8988T (cell line): ENCODE measurements at regions not wholly inside any gene's neighbourhood (a gene's known extent, or its start where the extent isn't known, plus 50 kb on each side); places are given as distances from the start of the nearest gene placed in this dataset.
"Not testable (repeated sequence)": the region's sequence is repeated elsewhere in the genome, so short reads cannot be mapped to it uniquely, and the experiment has no call there.

Experiments used
- DNase-seq: peaks from one replicate; pipeline ENCODE4 v3.0.0; 2011

DNA sequence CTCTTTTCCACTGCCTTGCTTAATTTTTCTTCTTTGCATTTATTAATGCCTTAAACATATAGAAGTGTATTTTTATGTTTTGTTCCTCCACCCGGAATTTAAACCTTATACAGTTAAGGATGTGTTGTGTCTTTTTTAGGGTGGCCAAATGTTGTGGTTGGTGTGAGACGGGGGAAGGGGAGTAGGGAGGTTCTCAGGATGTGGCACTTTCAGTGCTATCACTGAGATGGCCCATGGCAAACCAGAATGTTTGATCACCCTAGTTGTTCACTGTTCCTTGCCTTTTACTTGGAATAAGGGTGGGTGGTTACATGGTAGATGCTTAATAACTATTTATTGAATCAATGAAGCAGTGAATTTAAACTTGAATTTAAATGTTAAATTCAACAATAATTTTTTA lies 216.0 kb upstream of the SLITRK1 start:
- no peak for DNase-seq

DNA sequence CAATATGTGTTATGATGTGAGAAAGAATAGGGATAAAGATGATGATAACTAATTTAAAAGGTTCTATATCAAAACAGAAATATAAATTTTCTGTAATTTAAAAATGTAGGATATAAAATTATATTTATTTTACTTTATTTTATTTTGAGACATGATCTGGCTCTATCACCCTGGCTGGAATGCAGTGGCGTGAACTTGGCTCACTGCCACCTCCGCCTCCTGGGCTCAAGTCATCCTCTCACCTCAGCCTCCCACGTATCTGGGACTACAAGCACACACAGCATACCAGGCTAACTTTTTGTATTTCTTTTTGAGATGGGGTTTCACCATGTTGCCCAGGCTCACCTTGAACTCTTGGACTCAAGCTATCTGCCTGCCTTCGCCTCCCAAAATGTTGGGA lies 214.9 kb upstream of the SLITRK1 start:
- DNase-seq, result no peak

DNA sequence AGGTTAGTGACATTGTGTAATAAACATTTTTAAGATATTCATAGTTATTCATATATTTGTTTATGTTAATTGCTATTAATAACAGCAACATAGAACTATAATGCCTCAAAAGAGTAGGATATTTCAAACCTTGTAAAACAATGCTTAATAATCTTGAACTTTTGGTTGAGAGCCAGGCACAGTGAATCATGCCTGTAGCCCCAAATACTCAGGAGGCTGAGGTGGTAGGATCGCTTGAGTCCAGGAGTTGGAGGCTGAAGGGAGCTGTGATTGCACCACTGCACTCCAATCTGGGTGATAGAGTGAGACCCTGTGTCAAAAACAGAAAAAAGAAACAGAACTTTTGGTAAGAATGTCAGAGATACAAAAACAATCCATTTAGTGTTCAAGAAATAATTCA lies 213.9 kb upstream of the SLITRK1 start:
- no peak for DNase-seq

DNA sequence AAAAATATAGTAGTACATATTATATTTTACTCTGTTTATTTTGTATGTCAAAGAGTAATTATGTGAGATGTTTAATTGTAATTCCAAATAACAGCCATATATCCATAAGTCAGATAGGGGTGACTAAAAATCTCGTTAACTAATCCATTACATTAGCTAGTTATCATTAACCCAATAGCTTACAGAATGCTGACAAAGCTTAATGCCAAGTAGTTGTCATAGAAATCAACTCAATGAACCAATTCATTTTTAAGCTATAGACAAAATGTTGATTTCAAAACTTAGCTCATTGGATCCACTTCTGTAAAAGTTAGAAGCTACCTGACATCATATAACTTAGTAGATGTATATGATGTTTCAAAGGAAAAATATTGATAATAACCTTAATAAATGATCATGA lies 206.7 kb upstream of the SLITRK1 start:
- DNase-seq, result no peak

DNA sequence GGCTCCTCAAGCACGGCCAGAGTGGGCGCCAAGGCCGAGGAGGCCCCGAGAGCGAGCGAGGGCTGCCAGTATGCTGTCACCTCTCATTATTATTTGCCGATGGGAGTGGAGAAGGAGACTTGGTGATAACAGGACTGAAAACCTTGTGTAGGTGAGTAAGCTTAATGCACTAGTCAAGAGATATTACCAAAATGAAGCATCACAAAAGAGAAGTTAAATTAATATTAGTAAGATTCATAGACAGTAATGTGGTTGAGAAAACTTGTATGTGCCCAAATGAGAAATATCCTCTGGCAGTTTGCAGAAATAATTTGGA lies 204.5 kb upstream of the SLITRK1 start:
- DNase-seq, result no peak

DNA sequence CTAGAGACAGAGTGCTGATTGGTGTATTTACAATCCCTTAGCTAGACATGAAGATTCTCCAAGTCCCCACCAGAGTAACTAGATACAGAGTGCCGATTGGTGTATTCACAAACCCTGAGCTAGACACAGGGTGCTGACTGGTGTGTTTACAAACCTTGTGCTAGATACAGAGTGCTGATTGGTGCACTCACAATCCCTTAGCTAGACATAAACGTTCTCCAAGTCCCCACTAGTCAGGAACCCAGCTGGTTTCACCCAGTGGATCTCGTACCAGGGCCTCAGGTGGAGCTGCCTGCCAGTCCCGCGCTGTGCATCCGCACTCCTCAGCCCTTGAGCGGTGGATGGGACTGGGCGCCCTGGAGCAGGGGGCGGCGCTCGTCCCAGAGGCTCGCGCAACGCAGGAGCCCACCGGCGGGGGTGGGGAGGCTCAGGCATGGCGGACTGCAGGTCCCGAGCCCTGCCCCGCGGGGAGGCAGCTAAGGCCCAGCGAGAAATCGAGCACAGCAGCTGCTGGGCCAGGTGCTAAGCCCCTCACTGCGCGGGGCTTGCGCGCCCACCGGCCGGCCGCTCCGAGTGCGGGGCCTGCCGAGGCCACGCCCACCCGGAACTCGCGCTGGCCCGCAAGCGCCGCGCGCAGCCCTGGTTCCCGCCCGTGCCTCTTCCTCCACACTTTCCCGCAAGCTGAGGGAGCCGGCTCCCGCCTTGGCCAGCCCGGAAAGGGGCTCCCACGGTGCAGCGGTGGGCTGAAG lies 204.0 kb upstream of the SLITRK1 start:
- not testable (repeated sequence) for DNase-seq

DNA sequence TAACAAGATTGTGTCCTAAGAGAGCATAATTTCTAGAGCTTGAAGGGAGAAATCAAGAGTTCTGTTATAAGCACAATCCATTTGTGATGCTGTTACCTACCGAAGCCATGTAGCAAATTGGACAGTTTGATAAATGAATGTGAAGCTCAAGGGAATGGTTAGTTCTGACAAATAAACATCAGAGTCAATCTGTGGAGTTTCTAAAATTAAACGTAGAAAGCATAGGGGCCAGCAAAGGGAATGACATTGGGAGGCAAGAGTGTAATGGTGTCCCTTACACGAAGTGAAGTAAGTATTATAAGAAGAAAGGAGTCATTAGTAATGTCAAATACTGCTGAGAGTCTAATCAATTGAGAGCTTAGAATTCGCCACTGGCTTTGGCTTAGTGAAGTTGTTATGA lies 200.2 kb upstream of the SLITRK1 start:
- no peak for DNase-seq

DNA sequence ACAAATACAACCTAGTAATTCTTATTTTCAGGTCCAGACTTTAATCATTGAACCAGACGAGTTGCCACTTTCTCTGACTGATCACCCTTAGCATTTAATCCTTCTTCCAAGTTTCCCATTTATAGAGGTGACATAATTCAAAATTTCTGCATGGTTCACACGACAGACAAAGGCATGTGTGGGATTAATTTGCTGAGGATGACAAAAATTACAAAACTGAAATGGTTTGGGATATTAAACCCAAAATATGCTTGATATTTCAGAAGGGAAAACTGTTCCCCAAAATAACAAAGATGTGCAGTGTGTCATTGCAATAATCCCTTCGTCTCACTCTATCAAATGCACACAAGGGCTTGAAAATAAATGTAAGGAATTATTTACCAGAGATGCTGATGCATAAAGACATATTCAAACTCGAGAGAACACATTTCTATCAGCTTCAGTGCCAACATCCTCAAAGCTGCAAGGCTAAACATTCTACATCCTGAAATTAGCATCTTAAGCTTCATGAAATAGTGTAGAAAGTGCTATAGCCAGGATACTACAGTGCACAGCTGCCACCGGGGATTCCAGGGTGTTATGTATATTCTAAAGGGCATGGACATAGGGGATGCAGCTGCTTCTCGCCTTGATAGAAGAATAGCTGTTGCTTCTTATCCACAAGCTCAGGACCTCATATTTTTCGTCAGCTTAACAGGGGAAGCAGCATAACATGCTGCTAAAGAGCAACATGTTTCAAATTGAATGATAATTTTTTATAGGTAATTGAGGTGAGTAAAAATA lies 198.7 kb upstream of the SLITRK1 start:
- no peak for DNase-seq

DNA sequence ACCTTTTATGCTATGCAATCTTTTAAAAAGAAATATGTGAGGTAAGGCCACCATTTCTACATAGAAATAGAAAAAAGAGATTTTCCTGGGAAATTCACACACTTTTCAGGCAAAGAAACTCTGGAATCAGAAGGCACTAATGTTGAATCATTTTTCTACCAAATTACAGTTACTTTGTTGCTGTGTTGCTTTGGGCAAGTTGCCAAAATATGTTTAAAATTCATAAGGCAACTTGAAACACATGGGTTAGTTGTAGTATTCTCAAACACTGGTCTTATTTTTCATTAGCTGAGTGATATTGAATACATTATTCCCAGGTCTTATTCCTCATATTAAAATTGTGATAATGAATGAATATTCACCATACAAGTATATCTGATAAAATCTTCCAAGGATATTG lies 195.0 kb upstream of the SLITRK1 start:
- no peak for DNase-seq

DNA sequence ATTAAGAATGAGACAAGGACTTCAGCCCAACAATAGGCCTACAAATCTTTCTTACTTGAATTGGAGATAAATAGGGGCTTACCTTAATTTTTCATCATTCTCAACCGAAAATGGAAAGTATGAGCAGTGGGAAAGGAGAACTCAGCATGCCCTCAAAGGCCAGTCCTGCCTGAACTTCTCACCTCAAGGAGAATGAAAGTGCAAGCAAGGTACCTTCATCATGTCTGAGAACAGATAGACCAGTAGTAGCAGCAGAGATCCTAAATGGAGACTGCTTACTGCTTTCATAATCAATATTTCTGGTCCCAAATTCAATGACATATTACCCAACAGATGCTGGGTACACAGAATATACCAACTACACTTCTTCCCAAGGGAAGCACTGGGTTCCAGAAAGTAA lies 194.0 kb upstream of the SLITRK1 start:
- no peak for DNase-seq

DNA sequence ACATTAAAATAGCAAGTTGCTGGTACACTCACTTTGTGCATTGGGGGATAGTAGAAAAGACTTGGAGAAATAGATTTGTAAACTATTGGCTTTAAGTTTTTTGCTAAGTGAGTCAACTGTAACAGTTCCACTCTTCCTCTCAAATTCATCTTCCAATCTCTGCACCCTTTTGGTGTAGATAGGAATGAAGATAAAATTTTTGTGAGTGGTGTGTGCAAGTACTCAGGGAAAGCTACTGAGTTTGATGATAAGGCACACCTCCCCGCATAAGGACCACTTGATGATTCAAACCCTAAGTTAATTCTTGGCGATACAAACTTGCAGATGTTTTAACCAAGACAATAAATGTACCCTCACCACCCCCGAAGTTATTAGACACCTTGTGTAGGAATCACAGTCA lies 168.3 kb upstream of the SLITRK1 start:
- DNase-seq, result no peak

DNA sequence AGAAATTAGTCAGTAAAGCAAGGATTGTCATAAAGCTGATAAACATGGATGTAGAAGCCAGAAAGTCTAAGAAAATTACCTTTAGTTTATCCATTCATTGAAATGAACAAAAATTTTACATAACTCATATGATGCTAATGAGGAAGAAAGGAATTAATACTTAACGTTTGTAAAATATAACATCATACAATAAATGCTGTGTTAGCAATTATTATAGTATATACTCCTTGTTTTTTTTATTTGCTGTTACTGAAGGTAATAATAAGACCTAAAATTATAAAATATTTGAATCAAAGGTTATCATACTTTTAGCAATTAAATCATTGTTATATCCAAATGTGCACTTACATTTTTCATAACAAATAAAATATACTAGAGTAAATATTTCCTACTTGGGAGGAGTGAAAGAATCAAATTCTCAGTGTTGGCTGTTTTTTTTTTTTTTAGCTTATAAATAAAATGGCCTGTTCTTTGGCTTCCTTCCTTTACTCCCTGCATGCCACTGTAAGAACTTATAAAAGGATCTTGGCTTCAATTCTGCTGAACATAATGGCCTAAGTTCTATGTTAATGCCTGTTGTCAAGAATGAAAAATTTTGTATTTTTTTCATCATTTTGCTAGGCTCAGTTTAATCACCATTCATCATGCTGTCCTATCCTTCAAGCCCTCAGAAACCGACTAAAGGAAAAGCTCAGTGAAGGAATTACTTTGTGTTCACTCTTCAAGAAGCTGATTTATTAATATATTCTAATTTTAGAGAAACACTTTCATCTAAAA lies 167.4 kb upstream of the SLITRK1 start:
- no peak for DNase-seq

DNA sequence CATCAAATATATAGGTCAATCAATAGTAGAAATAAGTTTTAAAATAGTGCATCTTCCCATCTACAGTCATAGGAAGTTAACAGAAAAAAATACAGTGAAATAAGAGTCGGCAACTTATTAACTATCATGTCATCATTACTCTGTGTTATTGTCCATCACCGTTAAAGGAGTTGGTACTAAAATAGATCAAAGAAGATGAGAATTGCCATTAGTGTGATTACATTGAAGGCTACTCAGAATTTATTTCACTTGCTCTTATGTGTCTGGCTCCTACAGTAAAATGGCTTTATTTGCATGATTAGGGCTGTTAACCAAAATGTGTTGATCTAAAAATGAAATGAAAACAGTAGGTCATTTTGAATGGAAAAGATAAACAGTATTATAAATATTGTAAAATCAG lies 162.5 kb upstream of the SLITRK1 start:
- no peak for DNase-seq

DNA sequence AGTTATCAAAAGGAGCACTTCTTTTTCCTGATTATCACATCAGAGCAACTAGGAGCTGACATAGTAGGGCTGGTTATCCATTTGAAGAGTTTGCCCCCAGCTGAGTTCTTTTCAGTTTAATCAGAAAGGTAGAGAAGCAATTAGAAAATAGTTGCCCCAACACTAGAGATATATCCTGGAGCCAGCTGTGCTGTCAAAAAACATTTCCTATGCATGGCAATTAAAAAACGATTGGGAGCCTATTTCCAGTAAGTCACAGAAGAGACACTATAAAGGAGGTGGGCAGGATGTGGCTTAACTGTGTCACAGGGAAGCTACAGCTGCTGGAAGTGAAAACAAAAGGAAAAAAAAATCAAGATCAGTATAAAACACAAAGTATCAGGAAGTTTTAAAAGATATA lies 155.7 kb upstream of the SLITRK1 start:
- no peak for DNase-seq

DNA sequence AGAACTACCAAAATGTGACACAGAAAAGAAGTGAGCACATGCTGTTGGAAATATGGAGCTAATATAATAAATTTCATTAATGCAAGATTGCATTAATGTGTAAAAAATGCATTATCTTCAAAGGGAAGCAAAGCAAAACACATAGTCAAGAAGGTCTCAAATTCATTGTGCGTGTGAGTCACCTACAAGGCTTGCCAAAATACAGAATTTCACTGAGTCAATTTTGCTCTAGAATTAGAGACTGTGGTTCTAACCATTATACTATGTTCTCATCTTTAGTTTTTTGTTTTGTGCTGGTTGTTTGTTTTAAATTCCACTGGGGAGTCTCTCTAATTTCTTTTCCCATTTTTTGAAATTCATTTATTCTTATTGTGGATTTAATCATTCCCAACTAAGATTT lies 149.8 kb upstream of the SLITRK1 start:
- no peak for DNase-seq

DNA sequence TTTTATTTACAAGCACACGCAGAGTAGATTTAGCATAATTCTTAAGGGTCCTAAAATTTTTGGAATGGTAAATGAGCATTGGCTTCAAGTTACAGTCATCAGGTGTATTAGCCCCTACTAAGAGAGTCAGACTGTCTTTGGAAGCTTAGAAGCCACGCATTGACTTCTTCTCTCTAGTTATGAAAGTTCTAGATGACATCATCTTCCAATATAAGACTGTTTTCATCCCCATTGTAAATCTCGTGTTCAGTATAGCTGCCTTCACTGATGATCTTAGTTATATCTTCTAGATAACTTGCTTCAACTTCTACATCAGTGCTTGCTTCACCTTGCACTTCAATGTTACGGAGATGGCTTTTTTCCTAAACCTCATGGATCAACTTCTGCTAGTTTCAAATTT lies 148.8 kb upstream of the SLITRK1 start:
- DNase-seq, result no peak

DNA sequence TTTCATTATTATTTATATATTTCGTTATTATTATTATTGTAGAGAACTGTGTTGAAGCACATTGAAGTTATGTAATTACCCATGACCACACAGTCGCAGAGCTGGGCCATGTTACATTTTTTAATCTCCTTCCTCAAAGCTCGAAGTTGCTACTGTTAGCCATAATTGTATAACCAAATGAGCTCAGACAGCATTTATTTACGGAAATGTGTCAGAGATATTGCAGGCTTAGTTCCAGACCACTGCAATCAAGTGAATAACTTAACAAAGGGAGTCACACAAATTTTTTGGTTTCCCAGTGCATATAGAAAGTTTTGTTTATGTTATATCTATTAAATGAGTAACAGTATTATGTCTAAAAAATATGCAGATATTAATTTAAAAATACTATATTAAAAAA lies 147.1 kb upstream of the SLITRK1 start:
- no peak for DNase-seq

DNA sequence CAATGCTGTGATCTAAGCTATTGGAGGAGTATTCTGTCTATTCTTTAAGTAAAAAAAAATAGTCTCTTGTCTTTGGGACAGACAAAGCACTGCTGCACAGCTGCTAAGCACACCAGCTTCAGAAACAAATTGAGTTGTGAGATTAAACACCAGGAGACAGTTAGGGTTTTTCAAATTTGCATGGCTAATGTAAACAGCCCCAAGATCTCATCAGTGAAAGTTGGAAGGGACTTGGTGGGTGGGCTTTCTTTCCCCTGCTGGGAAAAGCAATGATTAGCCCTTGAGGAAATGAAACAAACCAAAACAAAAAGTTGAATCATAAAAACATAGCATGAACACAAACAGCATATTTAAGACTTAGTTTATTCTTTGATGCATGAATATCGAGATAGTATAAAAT lies 143.6 kb upstream of the SLITRK1 start:
- DNase-seq, result no peak

DNA sequence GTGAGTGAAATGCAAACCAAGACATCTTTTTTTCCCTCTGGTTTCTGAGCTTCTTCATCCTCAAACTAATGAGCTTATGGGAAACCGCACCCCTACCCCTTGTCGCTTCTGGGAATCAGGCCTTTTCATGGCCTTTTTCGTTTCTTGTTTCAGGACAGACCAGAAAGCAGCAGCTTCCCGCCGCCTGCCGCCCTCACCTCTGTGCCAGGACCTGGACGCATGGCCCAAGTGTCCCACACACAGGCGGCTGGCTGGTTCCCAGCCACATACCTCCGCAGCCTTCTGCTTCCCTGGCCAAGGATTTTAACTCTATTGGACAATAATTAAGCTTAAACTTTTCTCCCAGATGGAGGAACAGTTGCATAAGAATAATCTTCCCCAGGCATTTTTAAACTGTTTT lies 114.1 kb upstream of the SLITRK1 start:
- DNase-seq, result no peak

DNA sequence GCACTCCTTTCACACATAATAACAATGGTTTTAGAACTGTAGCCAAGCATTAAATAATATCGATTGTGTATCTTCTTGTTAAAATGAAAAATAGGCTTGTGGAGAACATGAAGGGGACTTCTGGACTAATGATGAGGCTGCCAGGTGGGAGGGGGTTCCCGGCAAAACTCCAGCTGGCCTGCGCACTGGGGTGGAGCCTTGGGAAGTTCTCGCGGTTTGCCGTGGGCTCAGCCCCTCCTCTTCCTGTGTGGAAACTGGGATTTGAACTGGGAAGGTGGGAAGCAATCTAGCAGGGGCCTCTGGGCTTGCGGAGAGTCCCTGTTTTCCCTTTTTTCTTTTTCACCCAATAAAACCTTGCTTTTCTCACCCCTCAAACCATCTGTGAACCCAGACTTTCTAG lies 113.7 kb upstream of the SLITRK1 start:
- DNase-seq, result no peak

DNA sequence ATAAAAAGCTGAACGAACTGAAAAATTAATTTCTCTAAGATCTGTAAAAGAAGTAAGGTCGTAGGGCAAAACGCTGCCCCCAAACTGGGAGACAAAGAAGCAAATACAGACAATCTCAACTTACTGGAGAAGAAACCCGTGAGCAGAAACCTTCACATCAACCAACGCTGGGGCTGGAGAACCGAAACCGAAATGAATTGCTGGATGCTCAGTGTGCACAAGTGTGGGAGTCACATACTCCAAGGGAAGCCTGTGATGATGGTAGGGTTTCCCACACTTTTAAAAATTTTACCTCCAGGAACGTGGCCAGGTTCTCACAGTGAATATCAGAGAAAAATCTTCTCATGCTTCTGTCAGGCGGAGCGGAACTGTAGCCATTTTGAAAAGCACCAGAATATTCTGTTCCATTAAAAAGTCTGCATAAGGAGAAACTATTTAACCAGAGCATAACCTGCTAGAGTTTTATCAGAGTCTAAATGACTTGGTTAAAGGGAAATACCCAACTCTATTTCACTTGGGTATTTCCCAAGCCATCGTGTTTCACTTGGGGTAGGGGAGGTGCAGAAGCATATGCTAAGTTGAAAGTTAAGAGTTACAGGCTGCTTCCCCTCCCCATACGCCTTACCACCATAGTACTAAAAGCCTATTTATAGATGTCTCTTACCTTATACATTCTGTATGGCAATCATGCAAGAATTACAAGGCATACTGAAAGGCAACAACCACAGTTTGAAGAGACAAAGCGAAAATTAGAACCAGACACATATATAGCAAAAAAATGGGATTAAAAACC lies 110.5 kb upstream of the SLITRK1 start:
- DNase-seq, result no peak

DNA sequence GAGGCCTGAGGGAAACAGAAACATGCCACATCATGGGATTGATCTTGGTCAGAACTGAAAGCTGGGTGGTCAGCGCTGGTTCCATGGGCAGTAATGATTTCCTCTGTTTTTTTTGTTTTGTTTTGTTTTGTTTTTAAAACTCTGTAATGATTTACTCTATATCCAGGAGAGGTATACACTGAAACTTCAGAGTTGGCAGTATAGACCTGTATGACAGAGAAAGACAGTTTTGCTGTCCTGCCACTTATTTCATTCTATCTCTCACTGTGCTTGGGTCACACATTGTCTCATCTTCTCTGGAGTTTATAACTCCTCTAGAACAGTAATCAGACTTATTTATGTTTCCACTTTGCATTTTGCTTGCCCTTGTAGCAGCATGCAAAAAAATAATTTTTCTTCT lies 105.1 kb upstream of the SLITRK1 start:
- no peak for DNase-seq

DNA sequence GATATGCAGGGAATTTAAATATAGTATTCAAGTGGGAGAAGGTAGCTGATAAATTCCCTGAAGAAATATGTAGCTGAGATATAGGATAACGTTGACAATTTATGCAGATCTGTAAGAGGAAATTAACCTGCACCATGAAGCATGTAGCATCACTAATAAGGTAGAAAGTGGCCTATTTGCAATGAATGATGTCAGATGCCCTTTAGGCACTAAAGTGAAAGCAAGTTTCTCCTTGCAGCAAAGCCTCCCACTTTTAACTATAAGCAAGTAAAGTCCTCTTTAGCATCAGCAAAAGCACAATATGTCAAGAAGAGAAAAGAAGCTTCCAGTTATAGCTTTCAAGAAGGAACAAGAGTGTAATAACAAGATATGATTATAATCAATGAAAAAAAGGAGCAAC lies 102.5 kb upstream of the SLITRK1 start:
- DNase-seq, result no peak
